Muscle of arm (tissue), 1 donor: ENCODE measurements at regions not wholly inside any gene's neighbourhood (a gene's known extent, or its start where the extent isn't known, plus 50 kb on each side); places are given as distances from the start of the nearest gene placed in this dataset.
"Not testable (repeated sequence)": the region's sequence is repeated elsewhere in the genome, so short reads cannot be mapped to it uniquely, and the experiment has no call there.

Source experiments
- DNase-seq: peaks from one replicate; pipeline ENCODE4 v3.0.0-alpha.2; 2013

DNA sequence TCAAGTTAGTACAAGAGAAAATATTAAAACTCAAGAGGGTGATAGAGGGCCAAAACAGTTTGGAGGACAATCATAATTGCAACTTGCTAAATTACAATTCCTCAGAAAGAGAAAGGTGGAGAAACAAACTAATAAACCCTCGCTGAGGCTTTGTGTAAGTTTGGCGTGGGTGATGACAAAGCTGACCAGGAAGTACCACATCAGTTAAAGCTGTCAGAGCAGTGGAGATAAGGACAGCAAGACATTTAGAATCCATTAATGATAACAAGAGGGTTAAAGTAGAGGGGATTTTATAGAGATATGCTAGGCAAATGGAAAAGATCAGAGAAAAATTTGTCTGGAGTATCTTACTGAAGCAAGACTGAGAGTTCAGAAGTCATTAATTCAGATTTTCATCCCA, 334.4 kb downstream of the TFAP2B start:
- DNase-seq: no peak

GRCh38 chr6:51154925-51155324, 336.3 kb downstream of the TFAP2B start:
- not testable (repeated sequence) for DNase-seq

GRCh38 chr6:51159260-51159659, 340.6 kb downstream of the TFAP2B start:
- DNase-seq: not testable (repeated sequence)

DNA sequence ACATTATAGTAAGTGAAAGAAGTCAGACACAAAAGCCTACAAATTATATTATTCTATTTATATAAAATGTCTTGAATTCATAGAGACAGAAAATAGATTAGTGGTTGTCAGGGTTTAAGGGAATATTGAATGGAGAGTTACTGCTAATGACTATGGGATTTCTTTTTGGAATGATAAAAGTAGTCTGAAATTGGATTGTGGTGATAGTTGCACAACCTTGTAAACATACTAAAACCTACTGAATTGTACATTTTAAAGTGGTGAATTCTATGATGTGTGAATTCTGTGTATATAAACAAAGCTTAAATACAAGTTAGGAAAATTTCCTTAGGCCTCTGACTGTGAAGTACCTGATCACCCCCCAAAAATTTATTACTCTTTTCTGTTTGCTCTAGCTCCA, 343.1 kb downstream of the TFAP2B start:
- DNase-seq: no peak

DNA sequence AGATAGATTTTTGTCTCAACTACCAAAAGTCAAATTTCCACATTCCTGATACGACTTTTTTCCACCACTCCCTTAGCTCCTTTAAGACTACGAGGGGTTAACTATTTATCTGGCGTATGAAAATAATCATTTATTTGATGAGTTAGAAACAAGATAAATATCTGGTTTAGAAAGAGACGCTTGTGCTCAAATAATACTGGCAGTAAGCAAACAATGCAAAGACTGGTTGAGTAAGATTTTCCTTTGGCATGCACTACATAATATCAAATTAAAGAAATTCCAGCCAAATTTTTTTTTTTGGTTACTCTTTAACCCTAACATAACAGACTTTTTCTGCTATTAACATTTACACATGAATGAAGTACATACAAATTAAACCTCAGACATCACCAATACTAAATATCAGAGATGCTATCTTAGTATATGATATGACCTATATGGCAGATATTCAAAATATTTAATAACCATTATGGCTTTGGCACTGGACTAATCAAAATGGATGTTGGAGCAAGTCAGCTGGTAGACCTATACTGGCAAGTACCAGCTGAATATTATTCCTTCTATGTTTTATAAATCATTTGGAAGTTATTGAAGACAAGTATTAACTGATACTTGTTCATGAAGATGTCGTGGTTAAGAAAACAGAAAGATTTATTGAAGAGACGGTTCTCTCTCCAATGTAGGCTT, 345.3 kb downstream of the TFAP2B start:
- DNase-seq: no peak

DNA sequence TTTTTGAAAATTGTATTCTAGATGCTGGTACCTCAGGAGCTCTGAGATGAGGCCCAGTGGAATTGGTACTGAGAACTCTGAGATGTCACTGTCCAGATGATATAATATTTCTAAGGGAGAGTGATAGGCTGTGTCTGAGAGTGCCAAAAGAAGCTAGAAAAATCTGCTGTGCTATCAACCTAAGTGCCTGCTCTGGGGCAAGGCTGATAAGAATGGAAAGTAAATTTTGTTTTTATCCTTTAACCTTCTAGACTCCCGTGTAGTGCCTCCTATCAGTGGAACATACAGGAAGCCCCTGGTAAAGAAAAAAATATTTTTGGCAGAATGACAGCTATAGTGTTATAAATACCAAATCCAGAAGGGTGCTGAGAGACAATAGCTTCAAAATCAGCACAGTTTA, 348.2 kb downstream of the TFAP2B start:
- DNase-seq: no peak

DNA sequence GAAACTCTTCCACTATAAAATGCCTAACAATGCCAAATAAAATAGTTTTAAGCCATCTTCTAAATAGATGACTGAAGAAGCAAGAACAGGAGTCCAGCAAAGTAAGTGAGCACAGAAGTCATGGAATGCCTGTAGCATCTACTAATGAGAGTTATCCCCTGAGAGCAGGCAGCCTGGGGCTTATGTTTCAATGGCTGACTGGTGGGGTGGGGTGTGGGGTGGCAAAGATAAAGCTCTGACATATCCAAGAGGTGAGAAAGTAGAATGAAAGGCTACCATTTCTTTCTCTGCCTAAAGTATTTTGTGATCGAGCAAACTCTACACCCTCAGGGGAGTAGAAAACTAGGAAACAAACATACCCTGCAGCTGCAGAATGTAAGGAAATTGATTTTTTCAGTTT, 348.8 kb downstream of the TFAP2B start:
- no peak for DNase-seq

- no peak for DNase-seq
Measured at GRCh38 chr6:51182827-51183226, 364.2 kb downstream of the TFAP2B start.

DNA sequence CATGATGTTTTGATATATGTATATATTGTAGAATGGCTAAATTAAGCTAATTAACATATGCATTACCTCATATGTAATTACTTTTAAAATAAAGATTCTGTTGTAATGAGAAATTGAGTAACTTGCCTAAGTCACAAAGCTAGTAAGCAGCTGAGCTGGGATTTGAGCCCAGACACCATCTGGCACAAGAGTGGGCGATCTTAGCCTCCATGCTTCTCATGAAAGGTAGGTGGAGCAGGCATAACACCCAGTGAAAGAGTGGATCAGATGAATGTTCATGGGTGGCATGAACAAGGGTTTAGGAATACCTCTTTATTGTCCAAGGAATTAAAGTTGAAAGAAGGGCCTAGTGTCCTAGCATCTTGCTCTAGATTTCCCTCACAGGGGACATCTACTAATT, 365.4 kb downstream of the TFAP2B start:
- no peak for DNase-seq

GRCh38 chr6:51193163-51193562, 374.5 kb downstream of the TFAP2B start:
- not testable (repeated sequence) for DNase-seq

DNA sequence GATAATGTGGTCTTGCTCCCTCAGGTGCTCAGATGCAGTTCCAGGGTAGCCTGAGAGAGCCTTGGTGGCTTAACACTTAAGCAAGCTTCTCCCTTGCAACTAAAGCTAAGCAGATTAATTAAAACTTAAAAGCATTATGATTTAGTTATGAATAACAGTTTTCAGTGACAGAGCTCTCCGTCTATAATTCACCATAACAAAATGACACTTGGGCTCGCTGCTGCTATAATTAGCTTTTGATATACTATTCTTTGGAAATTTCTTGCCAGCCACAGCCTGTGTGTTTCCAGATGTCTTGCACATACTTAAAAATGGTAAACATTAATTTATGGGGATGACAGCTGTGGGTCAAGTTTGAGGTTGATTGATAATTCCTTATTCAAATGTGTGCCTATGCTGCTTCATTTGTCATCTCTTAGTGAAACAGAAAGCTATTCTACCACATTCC, 380.5 kb downstream of the TFAP2B start:
- no peak for DNase-seq

GRCh38 chr6:51199733-51200260, 381.1 kb downstream of the TFAP2B start:
- DNase-seq: peak; percentile 20

- no peak for DNase-seq
Measured at GRCh38 chr6:51200676-51201075, 382.0 kb downstream of the TFAP2B start.

- not testable (repeated sequence) for DNase-seq
Measured at GRCh38 chr6:51202653-51203052, 384.0 kb downstream of the TFAP2B start.

DNA sequence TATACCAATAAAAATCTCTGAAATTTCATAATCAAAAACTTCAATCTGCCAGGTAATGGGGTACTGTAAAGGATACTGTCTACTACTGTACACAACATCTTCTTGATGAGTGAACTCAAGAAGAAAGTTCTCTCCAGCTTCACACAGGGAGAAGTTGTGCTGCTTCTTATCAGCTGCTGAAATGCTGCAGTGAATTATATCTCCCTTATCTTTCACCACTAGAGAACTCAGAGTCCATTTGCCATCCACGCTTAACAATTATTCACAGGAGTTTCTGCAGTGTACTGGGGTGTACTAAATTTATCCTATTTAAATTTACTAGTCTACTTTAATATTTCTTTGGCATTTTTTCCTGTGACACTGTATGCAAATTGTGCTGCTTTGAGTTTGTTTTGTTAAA, 384.8 kb downstream of the TFAP2B start:
- DNase-seq: no peak

GRCh38 chr6:51206686-51207085, 388.0 kb downstream of the TFAP2B start:
- DNase-seq: not testable (repeated sequence)

- no peak for DNase-seq
Measured at GRCh38 chr6:51209651-51210050, 391.0 kb downstream of the TFAP2B start.

DNA sequence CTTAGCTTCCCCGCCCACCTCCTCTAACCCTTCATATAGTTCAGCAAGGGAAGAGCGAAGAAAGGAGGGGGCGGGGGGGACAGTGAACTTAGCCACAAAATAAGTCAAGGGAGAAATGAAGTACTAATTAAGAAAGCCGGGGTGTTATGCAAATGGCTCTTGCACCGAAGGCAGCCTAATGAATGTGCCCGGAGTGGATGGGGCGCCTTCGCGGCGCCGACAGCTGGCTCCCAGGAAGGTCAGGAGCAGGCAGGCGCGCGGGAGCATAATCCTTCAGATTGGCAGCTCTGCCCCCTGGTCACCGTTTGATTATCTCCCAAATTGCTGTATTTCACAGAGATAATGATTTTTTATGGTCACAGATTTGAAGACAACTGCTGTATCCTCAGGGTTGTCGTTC, 395.1 kb downstream of the TFAP2B start:
- DNase-seq: no peak

GRCh38 chr6:51214442-51214841, 395.8 kb downstream of the TFAP2B start:
- no peak for DNase-seq

- no peak for DNase-seq
Measured at GRCh38 chr6:51218181-51218580, 399.5 kb downstream of the TFAP2B start.

DNA sequence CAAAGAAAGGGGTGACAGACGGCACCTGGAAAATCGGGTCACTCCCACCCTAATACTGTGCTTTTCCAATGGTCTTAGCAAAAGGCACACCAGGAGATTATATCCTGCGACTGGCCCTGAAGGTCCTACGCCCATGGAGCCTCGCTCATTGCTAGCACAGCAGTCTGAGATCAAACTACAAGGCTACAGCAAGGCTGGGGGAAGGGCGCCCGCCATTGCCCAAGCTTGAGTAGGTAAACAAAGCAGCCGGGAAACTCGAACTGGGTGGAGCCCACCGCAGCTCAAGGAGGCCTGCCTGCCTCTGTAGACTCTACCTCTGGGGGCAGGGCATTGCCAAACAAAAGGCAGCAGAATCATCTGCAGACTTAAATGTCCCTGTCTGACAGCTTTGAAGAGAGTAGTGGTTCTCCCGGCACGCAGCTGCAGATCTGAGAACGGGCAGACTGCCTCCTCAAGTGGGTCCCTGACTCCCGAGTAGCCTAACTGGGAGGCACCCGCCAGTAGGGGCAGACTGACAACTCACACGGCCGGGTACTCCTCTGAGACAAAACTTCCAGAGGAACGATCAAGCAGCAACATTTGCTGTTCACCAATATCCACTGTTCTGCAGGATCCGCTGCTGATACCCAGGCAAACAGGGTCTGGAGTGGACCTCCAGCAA, 406.0 kb downstream of the TFAP2B start:
- DNase-seq: not testable (repeated sequence)

DNA sequence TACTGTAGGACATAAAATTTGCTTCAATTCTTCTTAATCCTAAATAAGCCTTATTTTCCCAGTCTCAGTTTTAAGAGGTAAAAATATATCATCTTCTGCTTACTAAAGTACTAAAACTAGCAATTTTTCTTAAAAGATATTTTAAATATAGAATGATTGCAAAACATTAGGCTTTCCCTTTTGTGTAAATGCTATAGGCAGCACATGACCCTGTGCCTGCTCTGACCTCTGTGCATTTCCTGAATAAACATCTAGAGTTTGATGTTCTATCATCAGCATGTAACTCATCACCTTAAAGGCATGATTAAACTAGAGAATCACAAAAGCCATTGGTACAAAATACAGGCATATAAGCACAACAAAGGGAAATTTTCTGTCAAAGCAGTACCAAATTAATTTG, 422.7 kb downstream of the TFAP2B start:
- DNase-seq: no peak

- DNase-seq: no peak
Measured at GRCh38 chr6:51249798-51250197, 431.1 kb downstream of the TFAP2B start.
